ENCODE measurements at regions not wholly inside any gene's neighbourhood (a gene's known extent, or its start where the extent isn't known, plus 50 kb on each side); places are given as distances from the start of the nearest gene placed in this dataset.

- TF ChIP-seq CTCF (IDR thresholded peaks at IDR 0.05; ENCODE audit: low read depth, low read length, missing input control) = no peak
These were observed 146.2 kb upstream of the ITGA4 start (continued) for GRCh38 chr2:181310967-181311366.

GRCh38 chr2:181311837-181312236 is 145.3 kb upstream of the ITGA4 start:
- no peak for DNase-seq (ENCODE audit: low spot score)
- Histone ChIP-seq H3K27ac (ENCODE audit: low read depth in 1 of 2, low read length in 2 of 2) (peak overlapping the region in 1 of 2 donors; percentile 17), H3K9me3 (ENCODE audit: control insufficient read depth in 4 of 4, low read length in 3 of 4) (no peaks in the 10 kb centered on the region), H3K4me3 (ENCODE audit: low read depth in 1 of 3, low read length in 3 of 3) (no peak overlapping the region), H3K27me3 (ENCODE audit: control insufficient read depth in 4 of 4, insufficient read depth in 4 of 4, low read length in 3 of 4) (no peaks in the 10 kb centered on the region), H3K9ac (ENCODE audit: low read depth in 1 of 2, low read length in 2 of 2) (no peak overlapping the region), H3K4me1 (ENCODE audit: control insufficient read depth in 4 of 4, insufficient read depth in 4 of 4, low read length in 3 of 4) (no peaks in the 10 kb centered on the region), H3K36me3 (ENCODE audit: control insufficient read depth in 4 of 4, insufficient read depth in 3 of 4, low read depth in 1 of 4, low read length in 3 of 4) (no peaks in the 10 kb centered on the region)
- 74% methylated on average over 4 of the region's 4 CpGs for WGBS
- no peak for TF ChIP-seq JUND (IDR thresholded peaks at IDR 0.05)
- TF ChIP-seq HNF4A (conservative IDR thresholded peaks at IDR 0.05) = no peak
- TF ChIP-seq FOXA1 (IDR thresholded peaks at IDR 0.05) = no peak

- WGBS = 70% methylated on average over 7 of the region's 7 CpGs
- Histone ChIP-seq H3K36me3 (ENCODE audit: control insufficient read depth in 4 of 4, insufficient read depth in 3 of 4, low read depth in 1 of 4, low read length in 3 of 4) (no peaks in the 10 kb centered on the region), H3K27ac (ENCODE audit: low read depth in 1 of 2, low read length in 2 of 2) (peak overlapping the region in 1 of 2 donors; percentile 17), H3K9me3 (ENCODE audit: control insufficient read depth in 4 of 4, low read length in 3 of 4) (no peaks in the 10 kb centered on the region), H3K4me3 (ENCODE audit: low read depth in 1 of 3, low read length in 3 of 3) (no peak overlapping the region), H3K27me3 (ENCODE audit: control insufficient read depth in 4 of 4, insufficient read depth in 4 of 4, low read length in 3 of 4) (no peaks in the 10 kb centered on the region), H3K4me1 (ENCODE audit: control insufficient read depth in 4 of 4, insufficient read depth in 4 of 4, low read length in 3 of 4) (no peaks in the 10 kb centered on the region), H3K9ac (ENCODE audit: low read depth in 1 of 2, low read length in 2 of 2) (no peak overlapping the region)
- TF ChIP-seq REST (IDR thresholded peaks at IDR 0.05) (no peak), FOXA2 (IDR thresholded peaks at IDR 0.05) (no peak), FOXA1 (IDR thresholded peaks at IDR 0.05) (no peak), RAD21 (IDR thresholded peaks at IDR 0.05) (no peak), ZBTB33 (IDR thresholded peaks at IDR 0.05) (no peak), NR2F2 (IDR thresholded peaks at IDR 0.05) (no peak), SP1 (IDR thresholded peaks at IDR 0.05) (no peak), ATF3 (IDR thresholded peaks at IDR 0.05) (no peak), EGR1 (IDR thresholded peaks at IDR 0.05; ENCODE audit: low read depth in 2 of 2) (no peak)
- DNase-seq (ENCODE audit: low spot score) = no peak
These were observed 144.7 kb upstream of the ITGA4 start for GRCh38 chr2:181312515-181312927.
